MCF 10A (cell line): ENCODE measurements at regions not wholly inside any gene's neighbourhood (a gene's known extent, or its start where the extent isn't known, plus 50 kb on each side); places are given as distances from the start of the nearest gene placed in this dataset.

Experiments used
- BruUV-seq: library from RNA; stranded (reverse); fragments of 400-500 nt; replicated peaks from 2 replicates; lab custom pipeline; 2021; lab: Mats Ljungman, UMichigan
- CTCF ChIA-PET: fragments of 300-600 bp; sonication (Branson Sonifier 250); formaldehyde crosslinking; extraction: SDS; loops from one replicate; lab custom pipeline; 2021; ENCODE audit warnings: antibody characterized with exemption, inconsistent platforms; lab: Yijun Ruan, JAX
- POLR2A ChIA-PET: fragments of 300-600, 350-650 bp; sonication (Branson Sonifier 250); formaldehyde crosslinking; extraction: SDS; loops from one replicate; lab custom pipeline; 2020; ENCODE audit warnings: antibody characterized with exemption, inconsistent platforms; lab: Yijun Ruan, JAX
- DNase-seq: peaks from one replicate; pipeline ENCODE4 v3.0.0-alpha.2; 2018; ENCODE audit not compliant: unreplicated experiment
- H3K27ac Mint-ChIP-seq: one replicate; pipeline ENCODE4 v1.8.0; 2022; ENCODE audit warnings: mild to moderate bottlenecking, low read depth, mixed read lengths; ENCODE audit not compliant: unreplicated experiment
- H3K27me3 Mint-ChIP-seq: one replicate; pipeline ENCODE4 v1.8.0; 2022; ENCODE audit warnings: mixed read lengths; ENCODE audit not compliant: insufficient read depth, unreplicated experiment
- H3K36me3 Mint-ChIP-seq: one replicate; pipeline ENCODE4 v1.8.0; 2022; ENCODE audit warnings: mild to moderate bottlenecking, moderate library complexity, mixed read lengths; ENCODE audit not compliant: insufficient read depth, unreplicated experiment
- H3K4me1 Mint-ChIP-seq: one replicate; pipeline ENCODE4 v1.8.0; 2022; ENCODE audit warnings: mixed read lengths; ENCODE audit not compliant: insufficient read depth, unreplicated experiment
- H3K4me3 Mint-ChIP-seq: one replicate; pipeline ENCODE4 v1.8.0; 2022; ENCODE audit warnings: mild to moderate bottlenecking, moderate library complexity, mixed read lengths; ENCODE audit not compliant: unreplicated experiment
- H3K9me3 Mint-ChIP-seq: one replicate; pipeline ENCODE4 v1.8.0; 2022; ENCODE audit warnings: mixed read lengths; ENCODE audit not compliant: unreplicated experiment
- intact Hi-C: fragments of 100-400 bp; cut with micrococcal nuclease; formaldehyde crosslinking; loops from 2 replicates; pipeline ENCODE4 v1.14.1; 2022
- TF ChIP-seq, protein P1 (sequence below): fragments of 200-600 bp; IDR thresholded peaks from one replicate; pipeline ENCODE4 v1.8.0; 2022; ENCODE audit warnings: antibody characterized with exemption, mild to moderate bottlenecking; ENCODE audit not compliant: unreplicated experiment

DNA sequence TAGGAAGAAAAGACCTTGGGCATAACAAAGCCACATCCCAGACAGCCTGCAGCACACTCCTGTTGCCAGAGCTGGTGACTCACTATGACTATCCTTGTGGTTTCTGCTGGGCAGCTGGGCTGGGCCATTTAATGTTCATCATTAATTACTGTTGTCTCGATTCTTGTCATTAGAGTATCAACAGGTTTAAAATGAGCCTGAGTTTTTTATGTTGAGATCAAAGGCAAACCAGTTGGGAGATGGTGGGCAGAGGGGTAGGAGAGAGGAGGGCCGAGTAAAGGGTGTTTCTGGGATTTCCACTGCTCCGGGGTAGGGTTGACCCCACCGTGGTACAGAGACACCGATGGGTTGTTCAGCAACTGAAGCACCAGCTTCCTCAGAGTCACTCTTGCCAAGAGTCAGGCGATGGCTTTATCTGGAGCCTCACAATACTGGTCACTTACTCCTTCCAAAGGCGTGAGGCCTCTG lies 128.7 kb upstream of the LYZL1 start:
- Mint-ChIP-seq H3K36me3 (peaks cover 5% of the 10 kb centered on the region), H3K27me3 (no peaks in the 10 kb centered on the region), H3K4me3 (peak overlapping the region; percentile 39), H3K27ac (peak overlapping the region; percentile 71), H3K9me3 (peaks cover 13% of the 10 kb centered on the region), H3K4me1 (peaks cover 31% of the 10 kb centered on the region)
- ChIA-PET POLR2A (interaction anchor here (0.7 kb wide), 1 partner anchor 108 kb away, joined by 3 read pairs; no protein-coding TSS in a partner anchor), CTCF (interaction anchor here (0.8 kb wide), 1 partner anchor 537 kb away, joined by 3 read pairs; no protein-coding TSS in a partner anchor)
- peak; percentile 87 for DNase-seq
- intact Hi-C loops: no loop called here
- TF ChIP-seq, protein P1, sequence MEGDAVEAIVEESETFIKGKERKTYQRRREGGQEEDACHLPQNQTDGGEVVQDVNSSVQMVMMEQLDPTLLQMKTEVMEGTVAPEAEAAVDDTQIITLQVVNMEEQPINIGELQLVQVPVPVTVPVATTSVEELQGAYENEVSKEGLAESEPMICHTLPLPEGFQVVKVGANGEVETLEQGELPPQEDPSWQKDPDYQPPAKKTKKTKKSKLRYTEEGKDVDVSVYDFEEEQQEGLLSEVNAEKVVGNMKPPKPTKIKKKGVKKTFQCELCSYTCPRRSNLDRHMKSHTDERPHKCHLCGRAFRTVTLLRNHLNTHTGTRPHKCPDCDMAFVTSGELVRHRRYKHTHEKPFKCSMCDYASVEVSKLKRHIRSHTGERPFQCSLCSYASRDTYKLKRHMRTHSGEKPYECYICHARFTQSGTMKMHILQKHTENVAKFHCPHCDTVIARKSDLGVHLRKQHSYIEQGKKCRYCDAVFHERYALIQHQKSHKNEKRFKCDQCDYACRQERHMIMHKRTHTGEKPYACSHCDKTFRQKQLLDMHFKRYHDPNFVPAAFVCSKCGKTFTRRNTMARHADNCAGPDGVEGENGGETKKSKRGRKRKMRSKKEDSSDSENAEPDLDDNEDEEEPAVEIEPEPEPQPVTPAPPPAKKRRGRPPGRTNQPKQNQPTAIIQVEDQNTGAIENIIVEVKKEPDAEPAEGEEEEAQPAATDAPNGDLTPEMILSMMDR: no peak
- no TSS peak for BruUV-seq

DNA sequence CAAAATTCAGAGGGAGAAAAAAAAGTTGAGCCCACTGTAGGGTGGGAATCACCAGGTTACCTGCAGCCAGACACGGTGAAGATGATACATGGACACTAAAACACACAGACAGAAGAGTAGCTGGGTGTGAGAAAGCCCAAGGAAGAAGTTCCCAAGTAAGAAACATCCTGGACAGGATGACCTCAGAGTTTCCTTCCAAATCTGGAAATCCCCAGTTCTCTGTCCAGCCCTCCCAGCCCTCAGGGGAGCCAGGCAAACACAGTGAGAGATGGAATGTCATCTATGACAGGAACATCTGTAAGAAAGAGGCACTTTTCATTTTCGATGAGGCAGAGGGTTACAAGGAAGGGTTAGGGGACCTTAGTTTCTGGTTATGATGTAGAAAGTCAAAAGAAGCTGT lies 125.1 kb upstream of the LYZL1 start:
- Mint-ChIP-seq H3K9me3 (peaks cover 24% of the 10 kb centered on the region), H3K27ac (peak overlapping the region; percentile 28), H3K36me3 (peaks cover 5% of the 10 kb centered on the region), H3K27me3 (no peaks in the 10 kb centered on the region), H3K4me3 (no peak overlapping the region), H3K4me1 (peaks cover 31% of the 10 kb centered on the region)
- ChIA-PET CTCF (no interaction called here), POLR2A (interaction anchor here (0.6 kb wide), 1 partner anchor 526 kb away, joined by 4 read pairs; no protein-coding TSS in a partner anchor)
- DNase-seq: peak; percentile 66
- TF ChIP-seq, protein P1: no peak
- intact Hi-C loops: no loop called here
- no TSS peak for BruUV-seq

DNA sequence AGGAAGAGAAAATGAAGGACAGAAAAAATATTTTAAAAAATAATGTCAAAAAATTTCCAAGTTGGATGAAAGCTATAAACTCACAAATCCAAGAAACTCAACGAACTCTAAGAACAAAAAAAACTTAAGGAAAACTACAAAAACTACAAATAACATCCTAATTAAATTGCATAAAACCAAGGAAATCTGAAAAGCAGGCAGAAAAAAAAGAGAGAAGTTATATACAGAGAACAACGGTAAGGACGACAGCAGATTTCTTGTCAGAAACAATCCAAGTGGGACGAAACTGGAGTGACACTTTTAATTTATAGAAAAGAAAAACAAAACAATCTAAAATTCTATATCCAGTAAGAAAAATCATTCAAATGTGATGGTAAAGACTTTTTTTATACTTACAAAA lies 122.2 kb upstream of the LYZL1 start:
- no peak for DNase-seq
- Mint-ChIP-seq H3K4me3 (no peak overlapping the region), H3K9me3 (peaks cover 41% of the 10 kb centered on the region), H3K27ac (no peak overlapping the region), H3K4me1 (peaks cover 19% of the 10 kb centered on the region), H3K36me3 (no peaks in the 10 kb centered on the region), H3K27me3 (no peaks in the 10 kb centered on the region)
- TF ChIP-seq, protein P1: no peak
- CTCF ChIA-PET: no interaction called here
- POLR2A ChIA-PET: no interaction called here
- intact Hi-C loops: no loop called here
- no TSS peak for BruUV-seq

DNA sequence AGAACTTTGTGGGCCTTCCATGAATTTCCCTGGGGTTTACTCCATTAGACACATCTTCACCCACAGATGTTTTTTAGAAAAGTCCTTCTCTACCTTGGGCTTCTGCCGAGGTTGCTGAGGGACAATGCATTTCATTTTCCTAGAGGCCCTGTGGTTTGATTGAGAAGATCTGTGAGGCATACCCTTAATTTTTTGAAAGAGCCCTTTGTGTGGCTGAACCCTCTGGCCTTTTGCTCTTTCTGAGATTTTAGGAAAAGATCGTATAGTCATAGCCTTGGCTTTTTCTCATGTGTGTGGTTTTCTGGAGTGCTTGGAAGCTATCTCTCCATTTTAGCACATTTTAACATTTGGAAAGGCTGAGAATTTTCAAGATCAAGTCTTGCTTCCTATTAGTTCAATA lies 119.8 kb upstream of the LYZL1 start:
- TF ChIP-seq, protein P1: no peak
- H3K4me1 Mint-ChIP-seq: peaks cover 5% of the 10 kb centered on the region
- ChIA-PET CTCF (no interaction called here), POLR2A (no interaction called here)
- DNase-seq: no peak
- H3K36me3 Mint-ChIP-seq: no peaks in the 10 kb centered on the region
- intact Hi-C loops: no loop called here
- H3K27ac Mint-ChIP-seq: no peak overlapping the region
- H3K27me3 Mint-ChIP-seq: no peaks in the 10 kb centered on the region
- peaks cover 39% of the 10 kb centered on the region for H3K9me3 Mint-ChIP-seq
- no TSS peak for BruUV-seq
- H3K4me3 Mint-ChIP-seq: no peak overlapping the region
